Neuronal stem cell (in vitro differentiated cells): ENCODE measurements at regions not wholly inside any gene's neighbourhood (a gene's known extent, or its start where the extent isn't known, plus 50 kb on each side); places are given as distances from the start of the nearest gene placed in this dataset.

ENCODE experiments used
- DNase-seq: peaks from one replicate; pipeline ENCODE4 v3.0.0-alpha.2; 2013; ENCODE audit warnings: low spot score
- H2AFZ ChIP-seq: one replicate; pipeline ENCODE4 v1.6.1; 2013; ENCODE audit warnings: mild to moderate bottlenecking, low read length, inconsistent platforms
- H2AK5ac ChIP-seq: 2 replicates; pipeline ENCODE4 v1.6.1; 2013; ENCODE audit warnings: low read depth, mild to moderate bottlenecking, inconsistent platforms, low read length, moderate library complexity, mixed read lengths
- H2BK120ac ChIP-seq: 2 replicates; pipeline ENCODE4 v1.6.1; 2013; ENCODE audit warnings: low read depth, mild to moderate bottlenecking, inconsistent platforms, low read length, moderate library complexity, mixed read lengths
- H2BK12ac ChIP-seq: one replicate; pipeline ENCODE4 v1.6.1; 2013; ENCODE audit warnings: low read length, inconsistent platforms
- H2BK15ac ChIP-seq: 2 replicates; pipeline ENCODE4 v1.6.1; 2013; ENCODE audit warnings: mild to moderate bottlenecking, low read length, inconsistent platforms, mixed read lengths
- H2BK5ac ChIP-seq: one replicate; pipeline ENCODE4 v1.6.1; 2013; ENCODE audit warnings: inconsistent platforms, mild to moderate bottlenecking, low read length, moderate library complexity
- H3K14ac ChIP-seq: one replicate; pipeline ENCODE4 v1.6.1; 2013; ENCODE audit warnings: low read length, inconsistent platforms
- H3K18ac ChIP-seq: 2 replicates; pipeline ENCODE4 v1.6.1; 2013; ENCODE audit warnings: low read length, inconsistent platforms
- H3K23ac ChIP-seq: 2 replicates; pipeline ENCODE4 v1.6.1; 2013; ENCODE audit warnings: low read depth, mild to moderate bottlenecking, mixed read lengths, low read length, inconsistent platforms; ENCODE audit not compliant: poor library complexity
- H3K27ac ChIP-seq: replicated peaks from 3 replicates; pipeline ENCODE4 v1.5.1; 2013; ENCODE audit warnings: low read length, inconsistent platforms
- H3K27me3 ChIP-seq, 3 experiments: 2 replicates each; pipeline ENCODE4 v1.6.1; 2013; ENCODE audit warnings: low read length in 3 of 3, mild to moderate bottlenecking in 2 of 3, inconsistent platforms in 1 of 3, low read depth in 1 of 3, mixed read lengths in 1 of 3, moderate library complexity in 1 of 3; ENCODE audit not compliant: control insufficient read depth in 3 of 3, insufficient read depth in 3 of 3
- H3K36me3 ChIP-seq, 2 donors: replicated peaks in 1 of 2; 2 replicates each; pipeline ENCODE4 v1.6.1; 2013; ENCODE audit warnings: low read length in 2 of 2; ENCODE audit not compliant: control insufficient read depth in 2 of 2, insufficient read depth in 2 of 2
- H3K4ac ChIP-seq: 2 replicates; pipeline ENCODE4 v1.6.1; 2013; ENCODE audit warnings: inconsistent platforms, mild to moderate bottlenecking, low read length, moderate library complexity
- H3K4me1 ChIP-seq, 2 donors: 1 replicate in 1 of 2; 2 replicates in 1 of 2; pipeline ENCODE4 v1.6.1; 2013; ENCODE audit warnings: low read length in 2 of 2, low read depth in 1 of 2; ENCODE audit not compliant: control insufficient read depth in 2 of 2, insufficient read depth in 1 of 2
- H3K4me2 ChIP-seq: one replicate; pipeline ENCODE4 v1.6.1; 2013; ENCODE audit warnings: mild to moderate bottlenecking, low read length, inconsistent platforms; ENCODE audit not compliant: insufficient read depth, poor library complexity, severe bottlenecking
- H3K4me3 ChIP-seq, 2 donors: 2 replicates each; pipeline ENCODE4 v1.5.1; 2013; ENCODE audit warnings: low read length in 2 of 2, mild to moderate bottlenecking in 2 of 2, inconsistent platforms in 1 of 2, moderate library complexity in 1 of 2
- H3K79me1 ChIP-seq: one replicate; pipeline ENCODE4 v1.6.1; 2013; ENCODE audit warnings: low read depth, mild to moderate bottlenecking, inconsistent platforms, low read length, moderate library complexity
- H3K9ac ChIP-seq: one replicate; pipeline ENCODE4 v1.6.1; 2013; ENCODE audit warnings: mild to moderate bottlenecking, low read depth, low read length, inconsistent platforms; ENCODE audit not compliant: poor library complexity
- H3K9me3 ChIP-seq, 2 donors: replicated peaks in 1 of 2; 2 replicates each; pipeline versions ENCODE3 to v1.6.1; 2013; ENCODE audit warnings: low read length in 2 of 2, mild to moderate bottlenecking in 2 of 2, inconsistent platforms in 1 of 2, low read depth in 1 of 2, mixed read lengths in 1 of 2, moderate library complexity in 1 of 2; ENCODE audit not compliant: control insufficient read depth in 2 of 2, insufficient read depth in 1 of 2
- H4K8ac ChIP-seq: one replicate; pipeline ENCODE4 v1.6.1; 2013; ENCODE audit warnings: low read depth, mild to moderate bottlenecking, inconsistent platforms, low read length, moderate library complexity
- H4K91ac ChIP-seq: one replicate; pipeline ENCODE4 v1.6.1; 2013; ENCODE audit warnings: low read length, low read depth, mild to moderate bottlenecking, inconsistent platforms; ENCODE audit not compliant: poor library complexity
- WGBS, 2 donors: extraction: QIAGEN DNeasy Blood & Tissue Kit; methylation state at CpG; one replicate each; pipeline ENCODE4 v1.1.7; 2013; ENCODE audit warnings: missing lambda C conversion rate in 2 of 2, mixed read lengths in 1 of 2; ENCODE audit not compliant: insufficient read length in 2 of 2, insufficient replicate concordance in 1 of 2; ENCODE audit errors: extremely low coverage in 2 of 2; 5-methylcytosine and 5-hydroxymethylcytosine counted together

DNA sequence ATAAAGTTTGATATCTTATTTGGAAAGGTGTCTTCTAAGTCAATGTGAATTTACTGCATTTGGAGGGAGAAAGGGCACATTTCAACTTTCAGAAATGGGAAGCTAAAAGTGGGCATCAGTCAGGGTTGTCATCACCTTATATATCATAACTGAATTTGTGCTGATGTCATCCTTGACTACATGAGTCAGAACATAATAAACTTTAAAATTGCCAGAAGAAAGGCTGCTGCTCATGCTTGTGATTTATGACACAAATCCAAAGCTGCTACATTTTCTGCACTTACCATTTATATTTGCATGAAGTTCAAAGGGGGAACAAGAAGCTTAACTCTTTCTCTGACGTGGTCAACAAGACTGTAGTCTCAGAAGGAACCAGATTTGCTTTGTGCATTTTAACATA lies 196.6 kb downstream of the UTP18 start:
- Histone ChIP-seq H2BK12ac (no peak overlapping the region), H3K9me3 (no peaks in the 10 kb centered on the region), H3K18ac (no peak overlapping the region), H4K8ac (no peak overlapping the region), H3K23ac (no peak overlapping the region), H3K4me3 (no peak overlapping the region), H4K91ac (no peak overlapping the region), H3K27me3 (no peaks in the 10 kb centered on the region), H2AK5ac (no peak overlapping the region), H3K4ac (no peak overlapping the region), H2BK120ac (no peak overlapping the region), H3K27ac (no peak overlapping the region), H2BK5ac (no peak overlapping the region), H2AFZ (no peak overlapping the region), H3K79me1 (no peaks in the 10 kb centered on the region), H3K9ac (no peak overlapping the region), H3K36me3 (no peaks in the 10 kb centered on the region), H2BK15ac (no peak overlapping the region), H3K4me1 (peaks cover 0 to 6% of the 10 kb centered on the region in 2 donors), H3K4me2 (no peak overlapping the region), H3K14ac (no peak overlapping the region)
- no CpG with 5 or more reads among the region's 1 CpG for WGBS, 2 donors
- DNase-seq, result no peak

DNA sequence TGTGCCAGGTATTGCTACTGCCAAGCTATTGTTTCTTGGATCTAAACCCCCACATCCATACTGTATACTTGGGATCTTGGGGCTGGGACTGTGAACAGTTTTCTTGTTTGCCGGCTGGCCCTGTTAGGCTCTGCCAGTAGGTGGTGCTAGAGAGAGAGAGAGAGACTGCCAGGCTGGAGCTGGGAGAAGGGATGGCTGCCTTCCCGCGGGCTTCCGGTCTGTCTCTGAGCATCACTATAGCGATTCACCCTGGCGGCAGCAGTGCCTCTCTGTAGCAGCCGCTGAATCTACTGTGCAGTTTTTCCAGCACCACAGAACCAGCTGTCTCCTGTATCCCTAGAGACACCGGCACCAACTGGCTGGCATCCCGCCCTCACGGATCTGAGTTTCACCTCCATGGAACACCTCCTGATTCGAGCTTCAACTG lies 201.2 kb downstream of the UTP18 start:
- no peaks in the 10 kb centered on the region for H3K9me3 ChIP-seq
- H2BK120ac ChIP-seq, result no peak overlapping the region
- no peak overlapping the region for H3K14ac ChIP-seq
- H3K4me2 ChIP-seq, result no peak overlapping the region
- H3K4me3 ChIP-seq, result no peak overlapping the region
- no peak overlapping the region for H2BK15ac ChIP-seq
- H3K36me3 ChIP-seq, result no peaks in the 10 kb centered on the region
- no peak overlapping the region for H4K8ac ChIP-seq
- no peak overlapping the region for H2AFZ ChIP-seq
- H3K4me1 ChIP-seq, result no peaks in the 10 kb centered on the region
- no peaks in the 10 kb centered on the region for H3K27me3 ChIP-seq
- H3K27ac ChIP-seq, result no peak overlapping the region
- no peak overlapping the region for H4K91ac ChIP-seq
- peak; percentile 35 for DNase-seq
- H3K18ac ChIP-seq, result no peak overlapping the region
- H2BK5ac ChIP-seq, result no peak overlapping the region
- no peak overlapping the region for H3K23ac ChIP-seq
- no peaks in the 10 kb centered on the region for H3K79me1 ChIP-seq
- WGBS, 2 donors, result no CpG with 5 or more reads among the region's 11 CpGs
- H3K9ac ChIP-seq, result no peak overlapping the region
- H2BK12ac ChIP-seq, result no peak overlapping the region
- H2AK5ac ChIP-seq, result no peak overlapping the region
- no peak overlapping the region for H3K4ac ChIP-seq

- no peak overlapping the region for H3K14ac ChIP-seq
- H3K27ac ChIP-seq, result no peak overlapping the region
- H2BK5ac ChIP-seq, result no peak overlapping the region
- H3K9ac ChIP-seq, result no peak overlapping the region
- H3K4me2 ChIP-seq, result no peak overlapping the region
- no peaks in the 10 kb centered on the region for H3K79me1 ChIP-seq
- no peaks in the 10 kb centered on the region for H3K4me1 ChIP-seq
- H3K27me3 ChIP-seq, result no peaks in the 10 kb centered on the region
- H3K18ac ChIP-seq, result no peak overlapping the region
- H3K23ac ChIP-seq, result no peak overlapping the region
- no peak overlapping the region for H2AFZ ChIP-seq
- H2BK12ac ChIP-seq, result no peak overlapping the region
- H2BK15ac ChIP-seq, result no peak overlapping the region
- no peak for DNase-seq
- H2BK120ac ChIP-seq, result no peak overlapping the region
- H2AK5ac ChIP-seq, result no peak overlapping the region
- H3K36me3 ChIP-seq, result no peaks in the 10 kb centered on the region
- H3K9me3 ChIP-seq, result no peaks in the 10 kb centered on the region
- H3K4ac ChIP-seq, result no peak overlapping the region
- H4K8ac ChIP-seq, result no peak overlapping the region
- no peak overlapping the region for H4K91ac ChIP-seq
- no peak overlapping the region for H3K4me3 ChIP-seq
- no CpG with 5 or more reads among the region's 8 CpGs for WGBS, 2 donors
Observed at GRCh38 chr17:51463353-51463752, 203.0 kb downstream of the UTP18 start.

DNA sequence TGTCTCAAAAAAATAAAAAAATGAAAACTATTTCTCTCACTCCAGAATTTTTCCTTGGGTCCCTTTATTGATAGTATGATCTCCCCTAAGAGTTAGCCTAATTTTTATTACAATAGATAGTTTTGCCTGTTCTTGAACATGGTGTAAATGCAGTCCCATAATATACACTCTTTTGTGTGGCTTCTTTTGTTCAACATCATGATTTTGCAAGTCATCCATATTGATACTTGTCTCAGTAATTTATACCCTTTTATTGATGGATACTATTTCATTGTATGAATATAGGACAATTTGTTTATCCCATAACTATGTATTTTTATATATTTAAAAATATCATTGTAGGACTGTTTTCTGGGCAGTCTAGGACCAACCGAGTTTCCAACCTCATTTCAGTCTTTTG lies 207.0 kb downstream of the UTP18 start:
- DNase-seq, result no peak
- Histone ChIP-seq H4K8ac (no peak overlapping the region), H3K9ac (no peak overlapping the region), H3K18ac (no peak overlapping the region), H3K4me3 (no peak overlapping the region), H3K4ac (no peak overlapping the region), H2BK15ac (no peak overlapping the region), H2BK5ac (no peak overlapping the region), H3K79me1 (no peaks in the 10 kb centered on the region), H2AFZ (no peak overlapping the region), H2BK12ac (no peak overlapping the region), H3K27ac (no peak overlapping the region), H4K91ac (no peak overlapping the region), H2BK120ac (no peak overlapping the region), H2AK5ac (no peak overlapping the region), H3K4me1 (no peaks in the 10 kb centered on the region), H3K36me3 (no peaks in the 10 kb centered on the region), H3K27me3 (no peaks in the 10 kb centered on the region), H3K14ac (no peak overlapping the region), H3K9me3 (no peaks in the 10 kb centered on the region), H3K23ac (no peak overlapping the region), H3K4me2 (no peak overlapping the region)
- whole genome bisulfite sequencing, 2 donors, result no CpG with 5 or more reads among the region's 1 CpG
